Ectodermal cell (in vitro differentiated cells): ENCODE measurements at regions not wholly inside any gene's neighbourhood (a gene's known extent, or its start where the extent isn't known, plus 50 kb on each side); places are given as distances from the start of the nearest gene placed in this dataset.

Experiments
- H3K27ac ChIP-seq: 2 replicates; pipeline ENCODE4 v1.7.0; 2013; ENCODE audit warnings: mild to moderate bottlenecking, low read depth, low read length; ENCODE audit not compliant: insufficient read depth, poor library complexity, severe bottlenecking
- H3K27me3 ChIP-seq: 2 replicates; pipeline ENCODE4 v1.7.0; 2013; ENCODE audit warnings: mild to moderate bottlenecking, low read length; ENCODE audit not compliant: insufficient read depth, control insufficient read depth, poor library complexity, severe bottlenecking
- H3K36me3 ChIP-seq: one replicate; pipeline ENCODE4 v1.7.0; 2013; ENCODE audit warnings: low read length; ENCODE audit not compliant: control insufficient read depth, insufficient read depth
- H3K4me1 ChIP-seq: one replicate; pipeline ENCODE4 v1.7.0; 2013; ENCODE audit warnings: low read length; ENCODE audit not compliant: control insufficient read depth, insufficient read depth
- H3K4me3 ChIP-seq: 2 replicates; pipeline ENCODE4 v1.7.0; 2013; ENCODE audit warnings: low read depth, low read length, control low read depth; ENCODE audit not compliant: insufficient read depth
- H3K9me3 ChIP-seq: 2 replicates; pipeline ENCODE4 v1.7.0; 2013; ENCODE audit warnings: mild to moderate bottlenecking, low read length, moderate library complexity; ENCODE audit not compliant: control insufficient read depth
- WGBS, 2 experiments: methylation state at CpG; one replicate each; pipeline ENCODE4 v1.1.7; 2013; ENCODE audit warnings: missing lambda C conversion rate in 2 of 2; 5-methylcytosine and 5-hydroxymethylcytosine counted together

DNA sequence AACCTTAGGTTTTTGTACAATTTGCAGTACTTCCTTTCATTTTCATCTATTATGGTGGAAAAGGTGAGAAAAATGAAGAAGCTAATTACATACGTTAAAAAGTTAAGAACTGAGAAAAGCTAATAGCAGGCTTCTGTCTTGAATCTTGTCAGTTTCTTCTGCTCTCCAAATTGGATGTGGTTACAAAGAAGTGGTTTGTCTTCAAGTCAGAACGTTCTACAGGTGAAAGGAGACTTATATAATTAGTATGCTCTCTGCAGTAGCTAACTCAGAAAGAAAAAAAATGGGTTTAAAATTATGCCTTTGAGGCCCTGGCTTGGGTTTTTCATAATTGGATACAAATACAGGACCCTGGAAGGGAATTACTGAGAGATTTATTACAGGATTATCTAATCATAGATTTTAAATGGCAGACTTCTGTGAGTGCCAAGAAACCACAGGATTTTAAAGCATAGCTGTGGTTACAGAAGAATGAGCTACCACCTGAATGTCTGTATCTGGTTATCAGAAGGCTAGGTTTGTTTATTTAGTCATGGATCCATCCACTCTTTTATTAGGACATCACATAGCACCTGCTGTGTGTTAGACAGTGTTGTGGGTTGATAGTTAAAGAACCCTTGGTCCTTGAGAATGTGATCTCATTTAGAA lies 528.1 kb upstream of the MCTP2 start:
- no peaks in the 10 kb centered on the region for H3K27me3 ChIP-seq
- no peaks in the 10 kb centered on the region for H3K9me3 ChIP-seq
- WGBS, 2 experiments: 97% methylated on average over 2 of the region's 2 CpGs
- no peaks in the 10 kb centered on the region for H3K36me3 ChIP-seq
- H3K4me1 ChIP-seq: peaks cover 4% of the 10 kb centered on the region
- H3K27ac ChIP-seq: no peak overlapping the region
- no peak overlapping the region for H3K4me3 ChIP-seq

DNA sequence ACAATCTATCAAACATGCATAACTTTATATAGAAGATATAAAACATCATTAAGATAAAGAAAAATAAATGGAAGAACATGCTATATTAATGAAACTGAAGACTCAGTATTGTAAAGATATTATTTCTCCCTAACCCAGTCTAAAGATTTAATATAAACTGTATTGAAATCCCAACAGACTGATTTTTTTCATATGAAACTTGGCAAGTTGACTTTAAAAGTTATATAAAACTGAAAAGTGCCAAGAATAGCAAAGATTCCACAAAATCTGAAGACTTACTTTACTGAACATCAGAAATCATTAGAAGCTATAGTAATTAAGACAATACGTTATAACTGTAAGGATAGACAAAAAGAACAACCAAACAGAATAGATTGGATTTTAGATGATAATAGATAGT lies 531.3 kb upstream of the MCTP2 start:
- H3K4me3 ChIP-seq: no peak overlapping the region
- H3K27me3 ChIP-seq: no peaks in the 10 kb centered on the region
- H3K36me3 ChIP-seq: no peaks in the 10 kb centered on the region
- H3K27ac ChIP-seq: no peak overlapping the region
- no peaks in the 10 kb centered on the region for H3K9me3 ChIP-seq
- H3K4me1 ChIP-seq: no peaks in the 10 kb centered on the region
- 89% methylated on average over 1 of the region's 1 CpG; no CpG with 5 or more reads in 1 of the 2 experiments for WGBS, 2 experiments

DNA sequence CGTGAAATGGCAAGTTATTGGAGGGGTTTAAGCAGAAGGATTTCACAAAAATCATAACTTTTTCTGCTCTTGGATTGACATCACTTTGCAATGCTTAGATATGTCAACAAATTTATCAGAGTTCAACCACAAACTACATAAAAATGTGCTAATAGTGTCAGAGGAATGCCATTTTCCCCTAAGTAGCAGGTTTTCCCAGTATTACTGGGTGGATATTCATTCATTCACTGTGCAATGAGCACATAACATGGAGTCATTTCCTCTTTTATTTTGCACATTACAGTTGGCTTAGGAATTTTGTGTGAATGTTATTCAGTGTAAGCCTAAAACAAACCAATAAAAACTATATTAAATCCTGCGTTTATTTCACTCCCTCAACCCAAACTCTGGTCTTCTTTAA lies 537.3 kb upstream of the MCTP2 start:
- Histone ChIP-seq H3K4me3 (no peak overlapping the region), H3K36me3 (no peaks in the 10 kb centered on the region), H3K27me3 (no peaks in the 10 kb centered on the region), H3K4me1 (no peaks in the 10 kb centered on the region), H3K27ac (no peak overlapping the region), H3K9me3 (no peaks in the 10 kb centered on the region)
- 89 to 90% methylated on average over 1 of the region's 2 CpGs for WGBS, 2 experiments

DNA sequence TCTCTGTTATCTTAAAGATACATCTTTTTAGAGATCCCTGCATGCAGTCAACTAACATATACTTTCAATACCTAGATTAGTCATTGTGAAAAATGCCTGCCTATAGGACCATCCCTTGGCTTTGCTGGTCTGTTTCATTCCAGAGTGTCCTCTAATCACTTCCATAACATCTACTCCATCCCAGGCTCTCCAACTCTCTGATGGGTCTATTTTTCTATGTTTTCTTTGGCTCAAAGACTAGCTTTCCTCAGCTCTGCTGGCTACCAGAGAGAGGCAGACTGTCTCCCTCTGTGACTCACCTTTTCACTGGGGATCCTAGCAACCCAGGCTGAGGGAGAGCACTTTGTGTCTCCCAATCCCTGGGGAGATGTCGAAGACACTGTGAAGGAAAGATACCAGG lies 547.7 kb upstream of the MCTP2 start:
- WGBS, 2 experiments: 95 to 98% methylated on average over 1 of the region's 1 CpG
- Histone ChIP-seq H3K9me3 (no peaks in the 10 kb centered on the region), H3K27ac (no peak overlapping the region), H3K4me3 (no peak overlapping the region), H3K27me3 (no peaks in the 10 kb centered on the region), H3K4me1 (no peaks in the 10 kb centered on the region), H3K36me3 (no peaks in the 10 kb centered on the region)

DNA sequence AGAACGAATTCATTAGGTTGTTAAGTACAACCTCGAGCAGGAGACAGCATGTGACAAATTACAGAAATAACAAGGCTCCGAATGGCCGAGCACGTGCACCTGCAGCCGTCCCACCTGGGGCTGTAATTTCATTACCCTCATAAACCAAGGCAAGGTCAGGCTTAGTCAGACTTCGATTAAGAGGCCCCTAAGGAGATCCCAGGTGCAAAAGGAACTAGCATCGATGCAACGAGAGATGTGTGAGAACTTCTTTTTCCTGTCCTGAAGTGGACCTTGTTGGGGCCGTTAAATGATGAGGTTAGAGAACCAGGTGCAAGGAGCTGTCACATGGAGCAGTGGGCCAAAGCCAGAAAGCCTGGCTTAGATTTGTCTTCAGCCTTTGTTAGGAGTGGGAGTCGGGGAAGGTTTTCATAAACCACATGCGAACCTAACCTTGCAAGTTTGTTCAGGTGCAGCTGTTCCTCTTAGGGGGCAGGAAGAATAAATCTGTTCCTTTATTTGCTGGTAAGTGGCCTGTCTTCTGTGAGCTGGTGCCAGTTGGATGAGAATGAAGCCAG lies 559.9 kb upstream of the MCTP2 start:
- Histone ChIP-seq H3K36me3 (no peaks in the 10 kb centered on the region), H3K27me3 (no peaks in the 10 kb centered on the region), H3K27ac (no peak overlapping the region), H3K4me1 (no peaks in the 10 kb centered on the region), H3K9me3 (no peaks in the 10 kb centered on the region), H3K4me3 (no peak overlapping the region)
- WGBS, 2 experiments: 95 to 96% methylated on average over 12 of the region's 12 CpGs

DNA sequence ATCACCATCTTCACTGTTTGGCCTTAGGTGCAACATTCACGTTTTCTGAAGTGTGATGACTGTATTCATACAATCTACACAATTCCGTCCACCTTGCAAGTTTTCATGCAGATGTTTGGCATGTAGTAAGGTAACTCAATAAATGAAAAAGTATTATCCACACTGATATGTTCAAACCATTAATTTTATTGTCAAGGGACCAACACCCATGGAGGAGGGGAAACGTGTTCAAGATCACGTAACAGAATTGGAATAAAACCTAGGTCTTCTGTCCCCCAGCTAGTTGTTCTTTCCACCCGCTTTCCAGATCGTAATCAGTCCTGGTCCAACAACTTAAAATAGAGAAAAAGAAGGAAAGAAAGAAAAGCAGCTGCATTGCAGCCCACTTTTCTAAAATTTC lies 560.4 kb upstream of the MCTP2 start:
- no peaks in the 10 kb centered on the region for H3K36me3 ChIP-seq
- WGBS, 2 experiments: 94 to 97% methylated on average over 4 to 6 of the region's 6 CpGs
- no peak overlapping the region for H3K4me3 ChIP-seq
- H3K27me3 ChIP-seq: no peaks in the 10 kb centered on the region
- H3K9me3 ChIP-seq: no peaks in the 10 kb centered on the region
- no peak overlapping the region for H3K27ac ChIP-seq
- H3K4me1 ChIP-seq: no peaks in the 10 kb centered on the region

DNA sequence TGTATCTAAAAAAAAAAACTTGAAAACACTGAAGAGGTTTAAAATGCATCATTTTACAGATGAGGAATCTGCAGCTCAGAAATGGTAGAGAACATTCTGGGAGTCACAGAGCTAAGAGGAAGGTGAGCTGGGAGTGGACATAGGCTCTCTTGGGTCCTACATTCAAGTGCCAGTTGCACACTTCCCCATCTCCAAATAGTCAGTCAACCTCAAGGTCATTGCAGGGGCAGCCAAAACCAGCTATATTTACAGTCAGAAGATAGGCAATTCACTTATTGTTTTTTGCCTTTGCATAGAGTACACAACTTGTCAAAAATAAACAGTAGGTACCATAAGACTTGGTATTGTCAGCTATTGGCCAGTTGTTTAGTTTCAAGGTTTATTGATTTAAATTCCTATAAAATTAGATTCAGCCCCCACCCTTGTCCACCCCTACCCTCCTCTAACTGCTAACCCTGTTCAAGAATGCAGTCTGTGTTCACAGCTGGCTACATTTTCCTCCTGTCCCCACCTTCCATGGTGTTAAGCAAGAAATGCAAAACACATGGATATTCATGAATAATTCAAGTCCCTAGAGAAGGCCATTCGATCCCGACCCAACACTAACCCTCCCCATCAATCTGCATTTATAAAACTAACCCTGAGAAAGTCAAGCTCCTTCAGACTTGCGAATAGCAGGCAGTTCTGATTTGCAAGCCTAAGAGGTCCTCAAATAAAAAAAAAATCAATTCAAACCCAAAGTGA lies 567.0 kb upstream of the MCTP2 start:
- WGBS, 2 experiments: 53 to 59% methylated on average over 3 of the region's 3 CpGs
- Histone ChIP-seq H3K9me3 (no peaks in the 10 kb centered on the region), H3K27me3 (no peaks in the 10 kb centered on the region), H3K27ac (no peak overlapping the region), H3K36me3 (no peaks in the 10 kb centered on the region), H3K4me3 (no peak overlapping the region), H3K4me1 (no peaks in the 10 kb centered on the region)

DNA sequence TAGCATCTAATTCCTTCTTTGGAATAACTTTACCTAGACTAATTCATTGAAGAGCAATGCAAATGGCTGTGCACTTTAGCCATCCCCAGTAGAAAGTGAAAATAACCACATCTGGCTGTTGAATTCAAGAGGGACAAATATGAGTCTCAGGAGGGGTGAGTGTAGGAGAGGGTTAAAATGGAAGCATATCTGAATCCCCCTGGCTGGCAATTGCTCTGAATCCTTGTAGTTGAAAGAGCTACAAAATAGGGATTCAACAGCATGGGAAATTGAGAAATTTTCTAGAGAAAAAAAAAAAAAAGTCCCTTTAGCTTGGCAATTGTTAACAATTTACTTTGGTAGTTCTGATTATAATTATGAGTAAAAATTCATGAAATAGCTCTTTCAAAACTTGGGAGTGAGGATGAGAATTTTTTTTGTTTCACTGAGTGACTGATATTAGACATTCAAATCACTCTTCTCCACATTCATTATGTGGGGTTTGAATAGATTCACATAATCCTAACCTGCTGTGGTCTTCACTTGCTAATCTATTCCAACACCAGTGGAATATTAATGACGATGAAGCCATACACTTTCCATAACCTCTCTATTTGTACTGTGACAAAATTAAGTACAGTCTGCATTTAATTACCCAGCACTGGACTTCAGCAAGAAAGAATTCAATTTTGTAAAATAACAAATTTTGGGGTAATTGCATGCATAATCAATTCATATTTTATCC lies 569.0 kb upstream of the MCTP2 start:
- H3K4me3 ChIP-seq: no peak overlapping the region
- no peaks in the 10 kb centered on the region for H3K9me3 ChIP-seq
- no peak overlapping the region for H3K27ac ChIP-seq
- no peaks in the 10 kb centered on the region for H3K27me3 ChIP-seq
- WGBS, 2 experiments: 84 to 100% methylated on average over 1 of the region's 1 CpG
- no peaks in the 10 kb centered on the region for H3K36me3 ChIP-seq
- H3K4me1 ChIP-seq: no peaks in the 10 kb centered on the region

DNA sequence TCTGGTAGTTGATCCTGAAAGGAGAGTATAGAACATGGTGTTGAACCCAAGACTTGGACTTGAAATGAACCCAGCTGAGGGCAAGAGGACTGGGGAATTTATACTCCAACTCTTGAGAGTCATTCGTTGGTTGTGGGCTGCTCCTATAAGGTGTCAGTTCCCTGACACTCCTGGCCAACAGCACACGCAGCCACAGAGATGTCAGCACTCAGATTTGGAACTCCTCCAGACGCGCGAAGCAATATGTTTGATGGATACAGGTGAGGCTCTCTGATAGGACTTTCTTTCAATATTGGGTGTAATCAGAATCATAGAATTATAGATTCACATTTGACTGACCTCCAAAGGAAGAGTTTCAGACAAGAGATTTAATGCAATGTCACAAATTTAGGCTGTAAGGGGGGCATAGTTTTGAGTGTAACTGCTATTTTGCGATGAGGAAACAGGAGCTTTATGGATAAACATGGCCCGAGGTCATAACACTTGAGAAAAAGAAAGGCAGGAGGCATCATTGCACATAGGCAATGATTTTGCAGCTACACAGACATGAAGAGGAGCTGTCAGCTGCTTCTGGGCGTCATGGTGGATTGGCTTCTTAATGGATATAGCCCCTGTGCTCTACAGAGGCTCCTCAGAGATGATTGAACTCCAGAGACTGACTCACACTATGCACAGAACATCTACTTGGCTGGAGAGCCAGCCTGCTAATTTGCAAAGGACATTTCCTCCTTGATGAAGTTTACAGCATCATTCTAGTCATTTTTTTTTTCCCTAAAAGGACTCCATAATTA lies 569.2 kb upstream of the RGMA start:
- H3K36me3 ChIP-seq: no peaks in the 10 kb centered on the region
- H3K27me3 ChIP-seq: no peaks in the 10 kb centered on the region
- H3K4me1 ChIP-seq: no peaks in the 10 kb centered on the region
- no peak overlapping the region for H3K27ac ChIP-seq
- H3K4me3 ChIP-seq: no peak overlapping the region
- H3K9me3 ChIP-seq: no peaks in the 10 kb centered on the region
- WGBS, 2 experiments: 92 to 96% methylated on average over 8 of the region's 8 CpGs
